H1 (cell line): ENCODE measurements at regions not wholly inside any gene's neighbourhood (a gene's known extent, or its start where the extent isn't known, plus 50 kb on each side); places are given as distances from the start of the nearest gene placed in this dataset.

Source experiments
- CTCF ChIA-PET: fragments of 300-600 bp; sonication (Branson Sonifier 250); formaldehyde crosslinking; loops from one replicate; lab custom pipeline; 2021; ENCODE audit not compliant: partially characterized antibody; lab: Charles Lee
- POLR2A ChIA-PET: fragments of 300-600 bp; sonication (Branson Sonifier 250); formaldehyde crosslinking; loops from one replicate; lab custom pipeline; 2021; ENCODE audit warnings: inconsistent platforms; ENCODE audit not compliant: partially characterized antibody; lab: Charles Lee
- DNase-seq, 2 experiments: peaks; one replicate each; pipeline versions ENCODE4 v3.0.0 to v3.0.0-alpha.2; 2010 to 2022; ENCODE audit warnings: low spot score in 2 of 2, low read depth in 1 of 2, mixed read lengths in 1 of 2
- FAIRE-seq: peaks from 2 replicates; lab custom pipeline; 2011; peaks lifted over from hg19 to GRCh38; lab: Jason Lieb, UNC
- H2AFZ ChIP-seq: 2 replicates; pipeline ENCODE4 v1.8.1; 2012; ENCODE audit warnings: low read length, inconsistent platforms
- H2AK5ac ChIP-seq: 2 replicates; pipeline ENCODE4 v1.6.1; 2013; ENCODE audit warnings: low read depth, low read length
- H2BK120ac ChIP-seq: replicated peaks from 2 replicates; pipeline ENCODE3; 2013; ENCODE audit warnings: low read depth, low read length, inconsistent platforms
- H2BK12ac ChIP-seq: 2 replicates; pipeline ENCODE4 v1.6.1; 2013; ENCODE audit warnings: low read depth, low read length
- H2BK15ac ChIP-seq: 2 replicates; pipeline ENCODE4 v1.6.1; 2013; ENCODE audit warnings: low read length
- H2BK20ac ChIP-seq: 2 replicates; pipeline ENCODE4 v1.6.1; 2013; ENCODE audit warnings: low read length
- H2BK5ac ChIP-seq: 2 replicates; pipeline ENCODE4 v1.6.1; 2013; ENCODE audit warnings: low read depth, low read length
- H3K14ac ChIP-seq: 2 replicates; pipeline ENCODE4 v1.6.1; 2013; ENCODE audit warnings: inconsistent platforms; ENCODE audit not compliant: insufficient read length
- H3K18ac ChIP-seq: 2 replicates; pipeline ENCODE4 v1.6.1; 2013; ENCODE audit warnings: low read length; ENCODE audit errors: extremely low read depth
- H3K23ac ChIP-seq: 2 replicates; pipeline ENCODE4 v1.6.1; 2013; ENCODE audit warnings: inconsistent platforms; ENCODE audit not compliant: insufficient read length
- H3K23me2 ChIP-seq: 2 replicates; pipeline ENCODE4 v1.6.1; 2013; ENCODE audit warnings: low read depth, low read length
- H3K27ac ChIP-seq: 2 replicates; pipeline ENCODE4 v1.6.1; 2011; ENCODE audit warnings: low read depth, low read length, inconsistent platforms
- H3K27me3 ChIP-seq, 4 experiments: replicated peaks in 1 of 4; 1 replicate in 1 of 4; 2 replicates in 3 of 4; pipeline versions ENCODE4 v1.6.1 to v1.8.1; 2011 to 2013; ENCODE audit warnings: low read length in 3 of 4, mild to moderate bottlenecking in 3 of 4, inconsistent platforms in 2 of 4, mixed read lengths in 2 of 4, moderate library complexity in 1 of 4; ENCODE audit not compliant: control insufficient read depth in 3 of 4, insufficient read depth in 3 of 4; ENCODE audit errors: extremely low read depth in 1 of 4
- H3K36me3 ChIP-seq, 4 experiments: 2 replicates each; pipeline versions ENCODE4 v1.6.1 to v1.8.1; 2011 to 2013; ENCODE audit warnings: mild to moderate bottlenecking in 4 of 4, low read length in 3 of 4, moderate library complexity in 2 of 4, control low read depth in 1 of 4, inconsistent platforms in 1 of 4; ENCODE audit not compliant: insufficient read depth in 4 of 4, control insufficient read depth in 2 of 4
- H3K4ac ChIP-seq: replicated peaks from 2 replicates; pipeline ENCODE3; 2013; ENCODE audit warnings: low read length, low read depth, mixed read lengths, inconsistent platforms; ENCODE audit not compliant: insufficient read length
- H3K4me1 ChIP-seq, 4 experiments: replicated peaks in 1 of 4; 1 replicate in 1 of 4; 2 replicates in 3 of 4; pipeline versions ENCODE4 v1.6.1 to v1.8.1; 2011 to 2013; ENCODE audit warnings: low read length in 3 of 4, inconsistent platforms in 2 of 4, mixed read lengths in 1 of 4; ENCODE audit not compliant: insufficient read depth in 4 of 4, control insufficient read depth in 3 of 4
- H3K4me2 ChIP-seq, 2 experiments: 2 replicates each; pipeline versions ENCODE4 v1.6.1 to v1.8.1; 2011 to 2013; ENCODE audit warnings: low read depth in 2 of 2, low read length in 2 of 2, control low read depth in 1 of 2, inconsistent platforms in 1 of 2, mild to moderate bottlenecking in 1 of 2; ENCODE audit not compliant: insufficient read depth in 1 of 2
- H3K4me3 ChIP-seq, 4 experiments: fragments of 200-600, 300-600 bp in 1 of 4; sonication (generic), shearing (Covaris generic), sonication (Bioruptor Twin) in 1 of 4; 2 replicates each; pipeline versions ENCODE4 v1.5.1 to v1.8.1; 2011 to 2016; ENCODE audit warnings: low read length in 4 of 4, low read depth in 3 of 4, control low read depth in 2 of 4, inconsistent platforms in 2 of 4, mild to moderate bottlenecking in 2 of 4, mixed read lengths in 1 of 4, moderate library complexity in 1 of 4; ENCODE audit not compliant: insufficient read depth in 2 of 4; ENCODE audit errors: extremely low read depth in 1 of 4
- H3K56ac ChIP-seq: replicated peaks from 2 replicates; pipeline ENCODE3; 2013; ENCODE audit warnings: low read depth, mild to moderate bottlenecking, mixed read lengths, low read length, inconsistent platforms; ENCODE audit not compliant: insufficient read length
- H3K79me1 ChIP-seq: 2 replicates; pipeline ENCODE4 v1.6.1; 2013; ENCODE audit warnings: low read depth, low read length, control low read depth
- H3K79me2 ChIP-seq, 2 experiments: 2 replicates each; pipeline versions ENCODE4 v1.6.1 to v1.8.1; 2012 to 2013; ENCODE audit warnings: low read length in 2 of 2, mild to moderate bottlenecking in 2 of 2, inconsistent platforms in 1 of 2; ENCODE audit not compliant: insufficient read depth in 2 of 2, control insufficient read depth in 1 of 2
- H3K9ac ChIP-seq, 4 experiments: replicated peaks in 1 of 4; 1 replicate in 1 of 4; 2 replicates in 3 of 4; pipeline versions ENCODE4 v1.6.1 to v1.8.1; 2011 to 2013; ENCODE audit warnings: low read depth in 3 of 4, low read length in 3 of 4, control low read depth in 2 of 4, mild to moderate bottlenecking in 2 of 4, moderate library complexity in 2 of 4, inconsistent platforms in 1 of 4; ENCODE audit errors: extremely low read depth in 1 of 4
- H3K9me3 ChIP-seq, 2 experiments: 2 replicates each; pipeline versions ENCODE4 v1.6.1 to v1.8.1; 2012 to 2013; ENCODE audit warnings: mild to moderate bottlenecking in 2 of 2, moderate library complexity in 2 of 2, control low read depth in 1 of 2, inconsistent platforms in 1 of 2, low read depth in 1 of 2, low read length in 1 of 2, mixed read lengths in 1 of 2; ENCODE audit not compliant: insufficient read depth in 2 of 2
- H4K20me1 ChIP-seq, 2 experiments: replicated peaks in 1 of 2; 2 replicates each; pipeline versions ENCODE3 to v1.8.1; 2011 to 2013; ENCODE audit warnings: inconsistent platforms in 2 of 2, low read length in 2 of 2, mild to moderate bottlenecking in 1 of 2; ENCODE audit not compliant: insufficient read depth in 2 of 2, control insufficient read depth in 1 of 2
- H4K5ac ChIP-seq: 2 replicates; pipeline ENCODE4 v1.6.1; 2013; ENCODE audit warnings: low read length, low read depth, mixed read lengths, inconsistent platforms; ENCODE audit not compliant: insufficient read length
- H4K8ac ChIP-seq: 2 replicates; pipeline ENCODE4 v1.8.0; 2013; ENCODE audit warnings: mild to moderate bottlenecking, moderate library complexity, low read length, inconsistent platforms; ENCODE audit not compliant: insufficient read depth; ENCODE audit errors: extremely low read depth
- H4K91ac ChIP-seq: replicated peaks from 2 replicates; pipeline ENCODE3; 2013; ENCODE audit warnings: low read length, mixed read lengths, inconsistent platforms; ENCODE audit not compliant: insufficient read length
- CEBPB ChIP-seq: IDR thresholded peaks from 2 replicates; pipeline ENCODE4 v1.6.1; 2012; ENCODE audit warnings: low read depth, low read length
- EZH2 ChIP-seq: fragments of 200-600 bp; sonication (generic); IDR thresholded peaks from 2 replicates; pipeline ENCODE4 v1.7.1; 2012; ENCODE audit warnings: low read depth, mild to moderate bottlenecking, moderate library complexity, low read length, inconsistent platforms; ENCODE audit not compliant: severe bottlenecking
- JUND ChIP-seq: IDR thresholded peaks from 2 replicates; pipeline ENCODE4 v1.6.1; 2011; ENCODE audit warnings: mild to moderate bottlenecking, improper control_type of control experiment, low read length
- MAFK ChIP-seq: IDR thresholded peaks from 2 replicates; pipeline ENCODE4 v1.6.1; 2012; ENCODE audit warnings: low read depth, mild to moderate bottlenecking, improper control_type of control experiment, low read length
- NRF1 ChIP-seq: IDR thresholded peaks from 2 replicates; pipeline ENCODE4 v1.6.1; 2011; ENCODE audit warnings: mild to moderate bottlenecking, low read depth, low read length, improper control_type of control experiment
- RNF2 ChIP-seq: fragments of 200-900, 300-1000 bp; sonication (generic); IDR thresholded peaks from 2 replicates; pipeline ENCODE4 v1.7.1; 2016; ENCODE audit warnings: borderline replicate concordance, low read depth, mild to moderate bottlenecking, antibody characterized with exemption, low read length; ENCODE audit not compliant: poor library complexity, severe bottlenecking; ENCODE audit errors: missing control alignments
- WGBS, 2 experiments: shearing (Covaris generic) in 1 of 2; methylation state at CpG; one replicate each; pipeline versions ENCODE4 v1.1.6 to v1.1.7; 2013 to 2015; ENCODE audit warnings: low lambda C conversion rate in 2 of 2, mixed read lengths in 2 of 2, inconsistent platforms in 1 of 2, low coverage in 1 of 2, missing lambda C conversion rate in 1 of 2; ENCODE audit not compliant: insufficient replicate concordance in 2 of 2, insufficient coverage in 1 of 2, insufficient read length in 1 of 2; ENCODE audit errors: extremely low coverage in 1 of 2, missing lambda C conversion rate in 1 of 2; 5-methylcytosine and 5-hydroxymethylcytosine counted together

DNA sequence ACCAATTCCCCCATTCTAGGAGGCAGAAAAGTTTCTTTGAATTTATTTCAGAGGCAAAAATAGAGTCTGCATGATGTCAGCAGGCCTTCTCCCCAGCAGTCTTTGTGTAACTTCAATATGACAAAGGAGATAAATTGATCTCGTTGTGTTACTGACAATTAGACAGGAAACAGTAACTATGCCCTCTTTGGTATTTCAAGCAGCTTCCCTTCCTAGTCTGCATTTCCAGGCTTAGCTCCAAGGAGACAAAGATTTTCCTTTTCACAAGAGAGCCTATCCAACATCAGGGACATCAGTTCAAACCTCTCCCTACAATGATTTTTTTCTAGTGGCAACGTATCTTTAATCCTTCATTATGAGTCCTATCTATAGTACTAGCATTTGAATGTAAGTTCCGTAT lies 245.9 kb upstream of the HSF2 start:
- H3K56ac ChIP-seq = no peak overlapping the region
- no peaks in the 10 kb centered on the region for H4K20me1 ChIP-seq
- no peaks in the 10 kb centered on the region for H3K23me2 ChIP-seq
- no peak overlapping the region for H3K4ac ChIP-seq
- ChIA-PET CTCF (interaction anchor here (1.3 to 1.4 kb wide), 2 partner anchors 120 to 665 kb away, joined by 3 read pairs; no protein-coding TSS in a partner anchor), POLR2A (no interaction called here)
- no peak overlapping the region for H2BK15ac ChIP-seq
- H3K27me3 ChIP-seq = no peaks in the 10 kb centered on the region
- no peak overlapping the region for H4K91ac ChIP-seq
- no peak overlapping the region for H3K18ac ChIP-seq
- H2BK5ac ChIP-seq = no peak overlapping the region
- no peak overlapping the region for H3K14ac ChIP-seq
- peak overlapping the region; percentile 28 to 29; a peak in 2 of 4 replicates for H3K4me2 ChIP-seq
- 58% methylated on average over 3 of the region's 3 CpGs; no CpG with 5 or more reads in 1 of the 2 experiments for WGBS, 2 experiments
- no peak overlapping the region for H2BK20ac ChIP-seq
- TF ChIP-seq MAFK (no peak), RNF2 (no peak), CEBPB (no peak), NRF1 (no peak), JUND (no peak), EZH2 (no peak)
- DNase-seq (peak in 1 of 2 experiments; percentile 5), FAIRE-seq (peak; percentile 55)
- H2AFZ ChIP-seq = no peak overlapping the region
- H3K79me2 ChIP-seq = no peaks in the 10 kb centered on the region
- no peaks in the 10 kb centered on the region for H3K79me1 ChIP-seq
- no peak overlapping the region for H2BK120ac ChIP-seq
- H3K4me3 ChIP-seq = no peak overlapping the region
- no peak overlapping the region for H3K27ac ChIP-seq
- no peak overlapping the region for H4K8ac ChIP-seq
- H2AK5ac ChIP-seq = no peak overlapping the region
- H3K9ac ChIP-seq = no peak overlapping the region
- H2BK12ac ChIP-seq = no peak overlapping the region
- H4K5ac ChIP-seq = no peak overlapping the region
- no peak overlapping the region for H3K23ac ChIP-seq
- H3K9me3 ChIP-seq = no peaks in the 10 kb centered on the region
- H3K4me1 ChIP-seq = peaks cover 0 to 6% (median 2%) of the 10 kb centered on the region in 4 experiments; a peak in 1 of 7 replicates
- no peaks in the 10 kb centered on the region for H3K36me3 ChIP-seq
